NT2/D1 (cell line): ENCODE measurements at regions not wholly inside any gene's neighbourhood (a gene's known extent, or its start where the extent isn't known, plus 50 kb on each side); places are given as distances from the start of the nearest gene placed in this dataset.
A peak's percentile ranks its signal among the peaks of the same experiment; 100 is the strongest.
"Not testable (repeated sequence)": the region's sequence is repeated elsewhere in the genome, so short reads cannot be mapped to it uniquely, and the experiment has no call there.

ENCODE experiments used
- DNase-seq: peaks from one replicate; pipeline ENCODE4 v3.0.0-alpha.2; 2011; ENCODE audit warnings: low read depth, low spot score
- H3K27me3 ChIP-seq: 2 replicates; pipeline ENCODE4 v1.6.0; 2011; ENCODE audit warnings: mild to moderate bottlenecking; ENCODE audit not compliant: insufficient read length, insufficient read depth
- H3K36me3 ChIP-seq: 2 replicates; pipeline ENCODE4 v1.6.1; 2011; ENCODE audit warnings: mild to moderate bottlenecking, low read length, mixed read lengths; ENCODE audit not compliant: insufficient read depth, insufficient read length
- H3K4me1 ChIP-seq: 2 replicates; pipeline ENCODE4 v1.5.1; 2011; ENCODE audit not compliant: insufficient read depth, insufficient read length
- H3K4me3 ChIP-seq: 2 replicates; pipeline ENCODE4 v1.5.1; 2011; ENCODE audit warnings: low read depth; ENCODE audit not compliant: insufficient read length
- H3K9ac ChIP-seq: 2 replicates; pipeline ENCODE4 v1.6.0; 2011; ENCODE audit warnings: low read depth; ENCODE audit not compliant: insufficient read length
- H3K9me3 ChIP-seq: 2 replicates; pipeline ENCODE4 v1.5.1; 2011; ENCODE audit warnings: mild to moderate bottlenecking, low read length; ENCODE audit not compliant: insufficient read depth
- SUZ12 ChIP-seq: IDR thresholded peaks from 2 replicates; pipeline ENCODE4 v1.6.1; 2011; ENCODE audit not compliant: insufficient read length, insufficient read depth; ENCODE audit errors: extremely low read depth
- YY1 ChIP-seq: IDR thresholded peaks from 2 replicates; pipeline ENCODE4 v1.6.1; 2011; ENCODE audit not compliant: insufficient read length, insufficient read depth
- ZNF274 ChIP-seq: IDR thresholded peaks from 2 replicates; pipeline ENCODE4 v1.6.1; 2011; ENCODE audit warnings: mild to moderate bottlenecking, low read depth, low read length

- DNase-seq, result no peak
- H3K27me3 ChIP-seq, result no peaks in the 10 kb centered on the region
- H3K4me3 ChIP-seq, result no peak overlapping the region
- no peak overlapping the region for H3K9ac ChIP-seq
- no peaks in the 10 kb centered on the region; the same call in 1 of the 2 replicates for H3K9me3 ChIP-seq
- TF ChIP-seq ZNF274 (no peak), SUZ12 (no peak), YY1 (no peak)
- H3K4me1 ChIP-seq, result peaks cover 2% of the 10 kb centered on the region
- no peaks in the 10 kb centered on the region for H3K36me3 ChIP-seq
Measured at GRCh38 chr5:36531401-36531800, 75.0 kb upstream of the SLC1A3 start.

GRCh38 chr5:36535378-36535777 lies 71.0 kb upstream of the SLC1A3 start:
- Histone ChIP-seq H3K27me3 (no peaks in the 10 kb centered on the region), H3K36me3 (no peaks in the 10 kb centered on the region), H3K9me3 (no peaks in the 10 kb centered on the region), H3K4me3 (no peak overlapping the region), H3K9ac (no peak overlapping the region), H3K4me1 (no peaks in the 10 kb centered on the region)
- no peak for DNase-seq
- no peak for TF ChIP-seq ZNF274
- TF ChIP-seq YY1, result no peak
- no peak for TF ChIP-seq SUZ12

DNA sequence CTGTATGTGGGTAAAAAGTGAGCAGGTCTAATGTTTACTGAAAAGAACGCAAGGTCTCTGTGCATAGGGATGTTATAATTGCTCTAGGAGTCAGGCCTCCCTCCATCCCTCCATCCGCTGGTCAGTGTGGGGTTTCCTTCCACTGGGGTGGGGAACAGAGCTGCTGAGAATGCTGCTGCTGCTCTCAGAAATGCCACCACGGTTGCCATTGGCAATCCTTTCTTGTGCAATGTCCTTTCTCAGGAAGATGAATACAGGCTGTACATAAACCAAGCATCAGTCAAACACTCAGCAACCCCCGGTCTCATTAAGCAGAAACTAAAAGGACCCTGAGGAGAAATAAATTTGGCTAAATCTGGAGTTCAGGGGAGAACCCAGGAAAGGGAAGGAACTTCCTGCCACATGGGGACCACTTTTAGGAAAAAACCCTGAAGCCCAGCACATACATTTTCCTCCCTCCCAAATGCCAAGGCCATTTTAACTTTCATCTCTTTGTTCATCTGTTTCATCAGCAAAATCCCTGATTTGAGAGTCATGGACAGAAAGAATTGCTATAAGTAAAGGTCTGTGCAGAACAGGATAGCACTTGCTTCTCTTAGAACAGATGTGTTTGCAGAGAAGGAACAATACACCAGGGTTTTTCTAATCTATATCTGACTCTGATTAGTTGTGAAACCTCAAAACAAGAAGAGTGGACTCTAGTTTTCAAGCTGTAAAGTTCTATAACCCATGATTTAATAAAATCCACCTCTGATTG lies 70.4 kb upstream of the SLC1A3 start:
- Histone ChIP-seq H3K4me1 (no peaks in the 10 kb centered on the region), H3K27me3 (no peaks in the 10 kb centered on the region), H3K36me3 (no peaks in the 10 kb centered on the region), H3K9me3 (no peaks in the 10 kb centered on the region), H3K9ac (no peak overlapping the region), H3K4me3 (no peak overlapping the region)
- no peak for DNase-seq
- TF ChIP-seq ZNF274 (no peak), YY1 (no peak), SUZ12 (no peak)

DNA sequence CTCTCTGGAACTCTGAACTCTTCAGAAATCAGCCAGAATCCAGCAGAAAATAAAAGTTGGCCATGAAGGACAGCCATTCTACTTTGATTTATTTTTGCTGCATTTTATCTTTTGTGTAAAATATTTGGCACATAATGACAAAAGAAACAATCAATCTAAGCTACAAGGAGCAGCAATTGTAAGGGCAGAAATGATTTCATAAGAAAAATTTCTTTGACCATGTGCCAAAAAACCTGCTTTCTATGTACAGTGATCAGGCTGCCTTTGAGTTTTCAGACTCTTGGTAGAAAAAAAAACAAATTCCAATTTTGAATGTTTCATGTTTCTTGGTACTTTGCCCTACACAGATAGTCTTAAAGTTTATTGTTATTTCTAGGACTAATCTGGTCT lies 69.8 kb upstream of the SLC1A3 start:
- Histone ChIP-seq H3K27me3 (no peaks in the 10 kb centered on the region), H3K36me3 (no peaks in the 10 kb centered on the region), H3K4me1 (no peaks in the 10 kb centered on the region), H3K4me3 (no peak overlapping the region), H3K9ac (no peak overlapping the region), H3K9me3 (no peaks in the 10 kb centered on the region)
- DNase-seq, result no peak
- TF ChIP-seq YY1 (no peak), ZNF274 (no peak), SUZ12 (no peak)

DNA sequence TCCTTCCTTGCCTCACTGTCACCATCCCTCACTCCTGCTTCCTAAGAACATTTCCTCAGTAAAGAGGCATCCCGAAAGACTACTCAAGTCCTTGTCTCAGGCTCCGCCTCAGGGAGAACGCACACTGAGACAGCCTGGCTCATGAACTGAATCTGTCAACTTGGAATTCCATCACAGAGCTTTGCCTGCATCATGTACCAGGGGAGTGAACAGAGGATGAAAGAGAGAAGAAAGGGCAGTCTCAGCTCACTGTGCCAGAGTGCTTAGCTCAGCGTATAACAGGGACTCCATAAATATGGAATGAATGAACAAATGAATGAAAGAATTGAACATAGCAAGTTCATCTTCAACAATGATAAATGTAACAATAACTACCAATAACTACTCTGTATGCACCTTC lies 68.7 kb upstream of the SLC1A3 start:
- TF ChIP-seq YY1 (no peak), ZNF274 (no peak), SUZ12 (no peak)
- DNase-seq, result no peak

GRCh38 chr5:36552651-36553393 lies 53.6 kb upstream of the SLC1A3 start:
- Histone ChIP-seq H3K36me3 (no peaks in the 10 kb centered on the region), H3K4me3 (no peak overlapping the region), H3K9me3 (no peaks in the 10 kb centered on the region), H3K9ac (no peak overlapping the region), H3K27me3 (no peaks in the 10 kb centered on the region), H3K4me1 (no peaks in the 10 kb centered on the region)
- peak; percentile 16 for DNase-seq
- TF ChIP-seq ZNF274, result no peak
- no peak for TF ChIP-seq YY1
- TF ChIP-seq SUZ12, result no peak

More for the DNA sequence above, 68.7 kb upstream of the SLC1A3 start:
- no peaks in the 10 kb centered on the region for H3K27me3 ChIP-seq
- no peak overlapping the region for H3K9ac ChIP-seq
- H3K4me3 ChIP-seq, result no peak overlapping the region
- no peaks in the 10 kb centered on the region for H3K4me1 ChIP-seq
- no peaks in the 10 kb centered on the region for H3K9me3 ChIP-seq
- no peaks in the 10 kb centered on the region for H3K36me3 ChIP-seq

GRCh38 chr5:36555035-36555434 lies 51.4 kb upstream of the SLC1A3 start:
- not testable (repeated sequence) for H3K4me3 ChIP-seq, H3K9me3 ChIP-seq, H3K27me3 ChIP-seq, DNase-seq, H3K36me3 ChIP-seq, H3K9ac ChIP-seq, H3K4me1 ChIP-seq
